ENCODE measurements at regions not wholly inside any gene's neighbourhood (a gene's known extent, or its start where the extent isn't known, plus 50 kb on each side); places are given as distances from the start of the nearest gene placed in this dataset.

- TF ChIP-seq, protein P1, sequence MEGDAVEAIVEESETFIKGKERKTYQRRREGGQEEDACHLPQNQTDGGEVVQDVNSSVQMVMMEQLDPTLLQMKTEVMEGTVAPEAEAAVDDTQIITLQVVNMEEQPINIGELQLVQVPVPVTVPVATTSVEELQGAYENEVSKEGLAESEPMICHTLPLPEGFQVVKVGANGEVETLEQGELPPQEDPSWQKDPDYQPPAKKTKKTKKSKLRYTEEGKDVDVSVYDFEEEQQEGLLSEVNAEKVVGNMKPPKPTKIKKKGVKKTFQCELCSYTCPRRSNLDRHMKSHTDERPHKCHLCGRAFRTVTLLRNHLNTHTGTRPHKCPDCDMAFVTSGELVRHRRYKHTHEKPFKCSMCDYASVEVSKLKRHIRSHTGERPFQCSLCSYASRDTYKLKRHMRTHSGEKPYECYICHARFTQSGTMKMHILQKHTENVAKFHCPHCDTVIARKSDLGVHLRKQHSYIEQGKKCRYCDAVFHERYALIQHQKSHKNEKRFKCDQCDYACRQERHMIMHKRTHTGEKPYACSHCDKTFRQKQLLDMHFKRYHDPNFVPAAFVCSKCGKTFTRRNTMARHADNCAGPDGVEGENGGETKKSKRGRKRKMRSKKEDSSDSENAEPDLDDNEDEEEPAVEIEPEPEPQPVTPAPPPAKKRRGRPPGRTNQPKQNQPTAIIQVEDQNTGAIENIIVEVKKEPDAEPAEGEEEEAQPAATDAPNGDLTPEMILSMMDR (IDR thresholded peaks at IDR 0.05) = no peak
- no peak for TF ChIP-seq POLR2A (IDR thresholded peaks at IDR 0.05)
These were observed 566.0 kb downstream of the ADGRL2 start for GRCh38 chr1:82366689-82367088.
